ENCODE measurements at regions not wholly inside any gene's neighbourhood (a gene's known extent, or its start where the extent isn't known, plus 50 kb on each side); places are given as distances from the start of the nearest gene placed in this dataset.

- no peaks in the 10 kb centered on the region for H3K4me1 Mint-ChIP-seq
- no peak overlapping the region for H3K9ac ChIP-seq (ENCODE audit: low read length)
- no peak overlapping the region for H3K4me3 Mint-ChIP-seq
- ATAC-seq (ENCODE audit: low read depth), result no peak
- no peaks in the 10 kb centered on the region for H3K9me3 ChIP-seq (ENCODE audit: control extremely low read depth in 1 of 3, control insufficient read depth in 2 of 3, insufficient read depth in 1 of 3, low read length in 2 of 3)
- H3K27ac ChIP-seq (ENCODE audit: low read length in 2 of 2), result no peak overlapping the region
- H2AFZ ChIP-seq (ENCODE audit: insufficient read depth, low read depth, low read length, poor library complexity, severe bottlenecking), result no peak overlapping the region
- H3K4me2 ChIP-seq (replicated peaks; ENCODE audit: low read depth, low read length, poor library complexity, severe bottlenecking), result no peak overlapping the region
- no peaks in the 10 kb centered on the region for H3K36me3 ChIP-seq (replicated peaks in 1 of 2; ENCODE audit: control extremely low read depth in 1 of 2, control insufficient read depth in 1 of 2, extremely low read depth in 1 of 2, insufficient read depth in 2 of 2, low read length in 1 of 2)
- intact Hi-C loops (cut with micrococcal nuclease), result no loop called here
- CTCF ChIA-PET, result no interaction called here
- H3K4me3 ChIP-seq (ENCODE audit: control extremely low read depth in 1 of 5, extremely low read depth in 1 of 5, insufficient read depth in 1 of 5, low read depth in 2 of 5, low read length in 4 of 5), result no peak overlapping the region
- no peak for TF ChIP-seq CTCF (IDR thresholded peaks at IDR 0.05)
- TF ChIP-seq EZH2 (IDR thresholded peaks at IDR 0.05; ENCODE audit: borderline replicate concordance, insufficient read depth, low read depth, low read length, poor library complexity, severe bottlenecking), result no peak
- no peaks in the 10 kb centered on the region for H4K20me1 ChIP-seq (ENCODE audit: control insufficient read depth, insufficient read depth, low read length, poor library complexity, severe bottlenecking)
- POLR2A ChIA-PET, result no interaction called here
- H3K27me3 Mint-ChIP-seq, result peaks cover 3% of the 10 kb centered on the region
- no peaks in the 10 kb centered on the region for H3K79me2 ChIP-seq (ENCODE audit: control insufficient read depth, insufficient read depth, low read length)
- WGBS (ENCODE audit: insufficient coverage), result 100% methylated on average over 2 of the region's 3 CpGs
- no peaks in the 10 kb centered on the region for H3K27me3 ChIP-seq (replicated peaks in 1 of 4; ENCODE audit: control extremely low read depth in 1 of 4, control insufficient read depth in 3 of 4, insufficient read depth in 4 of 4, low read length in 3 of 4)
- no peak for DNase-seq
- no peaks in the 10 kb centered on the region for H3K4me1 ChIP-seq (ENCODE audit: control insufficient read depth in 2 of 2, insufficient read depth in 2 of 2, low read length in 2 of 2)
- H3K27ac Mint-ChIP-seq, result no peak overlapping the region
- no peaks in the 10 kb centered on the region for H3K9me3 Mint-ChIP-seq (ENCODE audit: insufficient read depth)
These were observed 988.4 kb downstream of the KCNMA1 start for GRCh38 chr10:76649254-76649653.

GRCh38 chr10:76647301-76647700, 990.3 kb downstream of the KCNMA1 start:
- WGBS (ENCODE audit: insufficient coverage), result no CpG with 5 or more reads among the region's 2 CpGs
- POLR2A ChIA-PET, result no interaction called here

More at GRCh38 chr10:76647301-76647700, 990.3 kb downstream of the KCNMA1 start:
- Histone ChIP-seq H4K20me1 (ENCODE audit: control insufficient read depth, insufficient read depth, low read length, poor library complexity, severe bottlenecking) (no peaks in the 10 kb centered on the region), H3K36me3 (replicated peaks in 1 of 2; ENCODE audit: control extremely low read depth in 1 of 2, control insufficient read depth in 1 of 2, extremely low read depth in 1 of 2, insufficient read depth in 2 of 2, low read length in 1 of 2) (no peaks in the 10 kb centered on the region), H3K27me3 (replicated peaks in 1 of 4; ENCODE audit: control extremely low read depth in 1 of 4, control insufficient read depth in 3 of 4, insufficient read depth in 4 of 4, low read length in 3 of 4) (no peaks in the 10 kb centered on the region), H3K9me3 (ENCODE audit: control extremely low read depth in 1 of 3, control insufficient read depth in 2 of 3, insufficient read depth in 1 of 3, low read length in 2 of 3) (no peaks in the 10 kb centered on the region), H3K79me2 (ENCODE audit: control insufficient read depth, insufficient read depth, low read length) (no peaks in the 10 kb centered on the region), H3K9ac (ENCODE audit: low read length) (no peak overlapping the region), H2AFZ (ENCODE audit: insufficient read depth, low read depth, low read length, poor library complexity, severe bottlenecking) (no peak overlapping the region), H3K4me2 (replicated peaks; ENCODE audit: low read depth, low read length, poor library complexity, severe bottlenecking) (no peak overlapping the region), H3K4me3 (ENCODE audit: control extremely low read depth in 1 of 5, extremely low read depth in 1 of 5, insufficient read depth in 1 of 5, low read depth in 2 of 5, low read length in 4 of 5) (no peak overlapping the region), H3K4me1 (ENCODE audit: control insufficient read depth in 2 of 2, insufficient read depth in 2 of 2, low read length in 2 of 2) (no peaks in the 10 kb centered on the region), H3K27ac (ENCODE audit: low read length in 2 of 2) (no peak overlapping the region)
- Mint-ChIP-seq H3K4me3 (no peak overlapping the region), H3K9me3 (ENCODE audit: insufficient read depth) (no peaks in the 10 kb centered on the region), H3K27ac (no peak overlapping the region), H3K4me1 (no peaks in the 10 kb centered on the region), H3K27me3 (peaks cover 3% of the 10 kb centered on the region)
- no peak for ATAC-seq (ENCODE audit: low read depth)
- DNase-seq, result no peak
- CTCF ChIA-PET, result no interaction called here
- intact Hi-C loops (cut with micrococcal nuclease), result no loop called here
- TF ChIP-seq CTCF (IDR thresholded peaks at IDR 0.05) (no peak), EZH2 (IDR thresholded peaks at IDR 0.05; ENCODE audit: borderline replicate concordance, insufficient read depth, low read depth, low read length, poor library complexity, severe bottlenecking) (no peak)

Data from B cell (primary cell).